GM19452 (cell line): ENCODE measurements at regions not wholly inside any gene's neighbourhood (a gene's known extent, or its start where the extent isn't known, plus 50 kb on each side); places are given as distances from the start of the nearest gene placed in this dataset.

Experiments
- ATAC-seq: cut with Tn5 transposase; IDR thresholded peaks from one replicate; pipeline ENCODE4 v1.9.1; 2021; ENCODE audit not compliant: unreplicated experiment

DNA sequence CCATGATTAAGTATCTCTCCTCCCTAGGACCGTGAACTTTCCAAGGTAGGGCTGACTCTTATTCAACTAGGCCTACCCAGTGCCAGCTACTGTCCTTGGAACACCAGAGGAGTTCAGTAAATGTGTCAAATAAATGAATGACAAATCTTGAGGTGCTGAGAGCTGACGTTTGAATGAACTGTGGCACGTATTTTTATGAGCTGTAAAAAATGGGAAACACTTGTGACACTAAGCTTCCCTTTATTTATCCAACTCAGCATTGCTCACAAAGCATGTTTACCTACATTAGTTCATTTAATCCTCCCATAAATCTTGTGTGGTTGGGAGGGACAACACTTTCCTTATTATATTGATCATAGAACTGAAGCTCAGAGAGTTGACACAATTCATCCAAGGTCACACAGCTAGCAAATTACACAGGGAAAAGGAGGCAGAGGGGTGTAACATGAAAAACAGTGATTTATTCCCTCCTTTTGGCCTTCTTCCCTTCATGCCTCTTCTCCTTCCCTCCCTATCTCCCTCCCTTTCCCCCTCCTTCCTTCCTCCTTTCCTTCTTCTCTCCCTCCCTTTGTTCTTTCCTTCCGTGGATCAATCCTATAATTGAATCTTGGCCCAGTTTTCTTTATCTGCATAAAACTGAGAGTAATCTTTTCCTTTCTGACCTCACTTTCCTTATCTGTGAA is 412.6 kb downstream of the DMRT2 start:
- ATAC-seq: no peak

DNA sequence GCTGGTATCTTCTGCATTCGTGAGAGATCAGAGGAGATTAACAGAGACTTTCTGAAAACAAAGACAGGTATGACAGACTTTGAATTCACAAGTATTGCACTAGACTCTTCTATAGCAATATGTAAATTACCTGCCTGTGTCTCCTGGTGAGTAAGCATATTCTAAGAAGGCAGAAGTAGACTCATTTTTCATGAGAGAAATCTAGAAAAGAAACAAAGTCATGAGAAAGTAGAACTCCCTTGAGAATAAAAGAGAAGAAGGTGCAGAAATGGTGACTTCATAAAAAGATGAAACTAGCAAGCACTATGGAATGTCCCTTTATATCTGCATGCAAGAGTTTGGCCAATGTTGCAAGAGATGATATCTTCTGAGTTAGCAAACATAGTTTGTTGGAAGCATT is 419.8 kb downstream of the DMRT2 start:
- peak; percentile 90 for ATAC-seq

DNA sequence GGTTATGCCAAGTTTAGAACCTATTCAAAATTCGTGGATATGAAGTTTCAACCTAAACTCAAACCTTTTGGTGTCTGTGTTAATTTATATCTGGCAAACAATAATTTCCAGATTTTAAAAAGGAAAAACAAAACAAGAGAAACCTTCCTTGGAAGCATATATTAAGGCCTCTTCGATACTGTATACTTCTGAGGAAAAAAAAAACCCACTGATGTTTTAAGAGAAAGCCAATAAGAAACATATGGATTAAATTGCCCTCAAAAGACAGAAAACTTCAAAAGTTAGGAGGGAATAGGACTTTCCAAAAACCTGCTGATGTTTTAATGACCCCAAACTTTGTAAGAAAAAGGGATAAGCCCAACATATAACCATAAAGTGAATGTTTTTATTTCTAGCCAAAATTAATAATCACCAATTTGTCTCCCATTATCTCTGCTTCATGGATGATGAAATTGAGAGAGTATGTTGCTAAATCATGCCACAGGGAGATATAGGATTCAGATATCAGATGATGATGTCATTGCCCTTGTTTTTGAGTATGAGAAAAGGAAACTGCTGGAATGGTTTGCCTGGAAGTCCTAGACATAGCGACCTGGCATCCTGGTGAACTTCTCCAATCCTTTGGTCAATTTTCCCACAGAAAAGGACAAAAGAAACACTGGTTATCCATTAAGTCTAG is 423.9 kb downstream of the DMRT2 start:
- no peak for ATAC-seq

DNA sequence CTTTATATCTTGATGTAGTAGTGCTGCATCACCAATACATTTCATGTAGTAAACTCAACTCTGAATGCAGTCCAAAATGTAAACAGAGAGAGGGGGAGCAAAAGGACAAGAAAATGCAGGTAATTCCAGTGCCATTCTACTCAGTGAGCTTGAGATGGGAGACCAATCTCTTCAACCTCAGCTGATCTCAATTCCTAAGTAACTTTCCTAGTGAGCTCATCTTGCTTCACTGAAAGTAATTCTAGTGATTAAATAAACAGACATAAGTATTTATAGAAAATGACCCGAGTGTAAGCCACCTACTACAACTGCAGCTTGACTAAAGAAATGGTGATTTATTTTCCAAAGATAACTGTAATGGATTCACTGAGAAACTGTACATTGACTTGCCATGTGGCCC is 424.5 kb downstream of the DMRT2 start:
- ATAC-seq: no peak

GRCh38 chr9:1490341-1491232 is 440.4 kb downstream of the DMRT2 start:
- ATAC-seq: peak; percentile 91

DNA sequence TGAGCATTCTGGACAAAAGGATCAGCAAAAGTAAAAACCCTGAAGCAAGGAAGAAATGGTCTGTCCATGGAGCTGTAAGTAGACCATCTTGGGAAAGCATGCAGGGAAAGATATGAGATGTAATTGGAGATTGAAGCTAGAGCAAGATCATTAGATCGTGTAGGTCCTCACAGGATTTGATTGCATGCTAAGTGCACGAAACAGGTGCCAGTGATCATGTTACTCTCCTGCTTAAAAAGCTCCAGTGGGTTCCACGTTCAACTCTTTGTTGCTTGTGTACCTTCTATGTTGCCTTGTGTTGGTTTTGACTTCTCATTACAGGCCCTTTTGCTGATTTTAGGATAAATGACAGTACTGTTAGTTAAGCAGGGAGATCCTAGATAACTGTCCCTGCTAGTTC is 442.0 kb downstream of the DMRT2 start:
- no peak for ATAC-seq

DNA sequence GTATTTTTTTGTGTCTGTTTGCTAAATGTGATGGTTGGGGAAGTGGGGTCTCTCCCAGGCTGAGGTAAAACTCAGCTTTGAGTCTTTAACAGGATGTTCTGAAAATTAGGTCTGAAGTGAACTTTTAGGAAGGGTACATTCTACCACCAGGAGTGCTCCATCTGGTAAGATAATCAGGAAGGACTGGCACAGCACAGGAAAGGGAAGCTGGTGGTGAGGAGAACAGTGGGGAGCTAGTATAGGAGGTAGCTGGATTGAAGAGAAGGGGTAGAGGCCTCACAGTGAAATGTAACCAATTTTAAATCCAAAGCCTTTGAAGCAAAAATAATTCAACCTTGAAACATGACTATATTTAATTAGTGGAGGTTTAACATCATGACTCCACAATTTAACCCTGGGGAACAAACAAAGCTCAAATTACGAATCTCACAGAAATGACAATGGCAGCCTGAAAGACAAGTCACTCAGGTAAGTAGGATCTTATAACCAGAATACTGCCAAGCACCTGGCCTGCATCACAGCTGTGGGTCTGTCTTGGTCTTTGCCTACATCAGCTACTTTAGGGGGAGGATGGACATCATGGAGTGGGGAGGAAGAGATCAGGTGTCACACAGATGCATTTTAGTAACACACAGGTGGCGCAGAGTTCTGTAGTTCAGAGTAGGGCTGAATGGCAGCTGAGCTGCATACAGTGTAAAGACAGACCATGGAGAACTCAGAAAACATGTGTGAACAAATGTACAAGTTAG is 445.3 kb downstream of the DMRT2 start:
- no peak for ATAC-seq

- no peak for ATAC-seq
Observed at GRCh38 chr9:1505489-1505888, 455.3 kb downstream of the DMRT2 start.

GRCh38 chr9:1510712-1511111 is 460.6 kb downstream of the DMRT2 start:
- no peak for ATAC-seq

GRCh38 chr9:1513105-1513504 is 462.9 kb downstream of the DMRT2 start:
- no peak for ATAC-seq

- ATAC-seq: no peak
Observed at GRCh38 chr9:1514250-1514649, 464.1 kb downstream of the DMRT2 start.

- ATAC-seq: no peak
Observed at GRCh38 chr9:1514776-1515363, 464.7 kb downstream of the DMRT2 start.

- ATAC-seq: no peak
Observed at GRCh38 chr9:1515557-1515956, 465.4 kb downstream of the DMRT2 start.

GRCh38 chr9:1521547-1521946 is 471.4 kb downstream of the DMRT2 start:
- ATAC-seq: no peak

DNA sequence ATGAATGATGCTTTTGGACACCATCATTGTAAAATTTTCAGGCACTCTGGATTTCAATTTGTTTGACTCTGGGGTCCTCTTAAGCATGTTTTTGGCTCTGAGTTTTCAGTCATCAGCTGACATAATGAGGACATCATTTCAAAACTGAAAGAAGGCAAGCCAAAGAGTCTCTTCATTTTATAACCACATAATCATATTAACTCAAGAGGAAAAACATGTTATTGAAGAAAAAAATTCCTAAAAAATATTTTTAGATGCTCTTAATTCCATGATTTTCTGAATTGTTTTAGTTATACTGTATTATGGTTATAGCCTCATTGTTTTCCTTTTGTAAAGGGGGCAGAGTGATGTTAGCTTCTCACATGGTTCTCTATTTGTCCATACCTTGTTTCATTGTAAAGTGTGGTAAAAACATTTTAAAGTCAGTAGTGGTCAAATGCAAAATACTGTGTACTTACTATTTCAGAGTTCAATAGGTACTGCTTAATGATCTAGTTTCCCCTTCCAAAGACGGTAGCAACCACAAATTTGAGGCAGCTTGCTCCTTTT is 472.1 kb downstream of the DMRT2 start:
- peak; percentile 65 for ATAC-seq

- ATAC-seq: no peak
Observed at GRCh38 chr9:1528456-1528855, 478.3 kb downstream of the DMRT2 start.

DNA sequence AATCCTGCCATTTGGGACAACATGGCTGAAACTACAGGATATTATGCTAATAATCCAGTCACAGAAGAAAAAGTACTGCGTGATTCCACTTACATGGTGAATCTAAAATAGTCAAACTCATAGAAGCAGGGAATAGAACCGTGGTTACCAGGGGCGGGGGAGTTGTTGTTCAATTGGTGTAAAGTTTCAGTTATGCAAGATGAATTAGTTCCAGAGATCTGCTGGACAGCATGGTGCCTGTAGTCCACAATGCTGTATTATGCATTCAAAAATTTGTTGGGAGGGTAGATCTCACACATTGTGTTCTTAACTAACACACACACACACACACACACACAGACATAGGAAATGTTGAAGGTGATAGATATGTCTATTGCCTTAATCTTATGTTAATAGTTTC is 480.5 kb downstream of the DMRT2 start:
- no peak for ATAC-seq

DNA sequence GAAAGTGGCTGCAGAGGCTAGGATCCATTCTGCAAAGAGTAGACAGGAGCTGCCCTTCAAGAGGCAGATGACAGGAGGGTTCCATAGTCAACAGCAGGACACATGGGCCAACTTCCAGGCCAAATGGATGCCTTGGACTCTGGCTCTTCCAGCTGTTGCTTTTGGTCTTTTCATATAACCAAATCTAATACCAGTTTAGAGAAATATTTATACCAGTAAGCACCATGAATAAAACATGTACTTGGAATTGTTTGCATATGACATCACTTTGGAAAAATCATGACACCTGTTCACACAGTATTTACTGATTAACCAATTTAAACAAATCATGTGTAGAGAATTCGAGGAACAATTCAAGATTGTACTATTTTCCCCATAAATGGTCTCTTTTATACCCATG is 481.3 kb downstream of the DMRT2 start:
- no peak for ATAC-seq

- no peak for ATAC-seq
Observed at GRCh38 chr9:1532171-1532570, 482.0 kb downstream of the DMRT2 start.

DNA sequence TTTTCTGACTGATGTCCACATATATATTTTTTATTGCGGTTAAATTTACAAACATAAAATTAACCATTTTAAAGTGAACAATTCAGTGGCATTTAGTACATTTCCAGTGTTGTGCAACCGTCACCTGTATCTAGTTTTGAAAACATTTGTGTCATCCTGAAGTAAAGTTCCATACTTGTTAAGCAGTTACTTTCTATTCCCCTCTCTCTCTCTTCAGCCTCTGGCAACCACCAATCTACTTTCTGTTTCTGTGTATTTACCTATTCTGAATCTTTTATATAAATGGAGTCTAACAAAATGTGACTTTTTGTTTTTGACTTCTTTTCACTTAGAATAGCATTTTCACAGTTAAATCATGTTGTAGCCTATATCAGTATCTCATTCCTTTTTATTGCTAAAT is 480.1 kb upstream of the SMARCA2 start:
- ATAC-seq: no peak
